DMS79 treated with DMSO at 0.1 percent for 48 hours (cell line): ENCODE measurements at regions not wholly inside any gene's neighbourhood (a gene's known extent, or its start where the extent isn't known, plus 50 kb on each side); places are given as distances from the start of the nearest gene placed in this dataset.

Source experiments
- DNase-seq: peaks from one replicate; lab custom pipeline; 2025; lab: John Stamatoyannopoulos, UW

GRCh38 chr11:10619131-10619680, 50.7 kb upstream of the LYVE1 start:
- DNase-seq: no peak

GRCh38 chr11:10618490-10618889, 50.0 kb upstream of the LYVE1 start:
- DNase-seq: no peak
